Uterus (tissue), 2 donors: ENCODE measurements at regions not wholly inside any gene's neighbourhood (a gene's known extent, or its start where the extent isn't known, plus 50 kb on each side); places are given as distances from the start of the nearest gene placed in this dataset.

Experiments
- CTCF ChIP-seq, 4 experiments: fragments of 200-600 bp in 2 of 4; fragments of 450-650 bp in 2 of 4; sonication (generic) in 2 of 4; IDR thresholded peaks; one replicate each; pipeline ENCODE4 v1.5.1; 2016 to 2019; ENCODE audit warnings: antibody characterized with exemption in 4 of 4, mild to moderate bottlenecking in 2 of 4, moderate library complexity in 1 of 4
- POLR2A ChIP-seq, 2 donors: fragments of 450-650 bp; IDR thresholded peaks; one replicate each; pipeline ENCODE4 v1.6.1; 2016; ENCODE audit warnings: antibody characterized with exemption in 2 of 2, mild to moderate bottlenecking in 1 of 2, moderate library complexity in 1 of 2

- TF ChIP-seq CTCF (IDR thresholded peaks at IDR 0.05) (no peak), POLR2A (IDR thresholded peaks at IDR 0.05) (no peak)
These were observed 710.2 kb downstream of the TBC1D22A start for GRCh38 chr22:47472636-47473035.
